Ishikawa (cell line): ENCODE measurements at regions not wholly inside any gene's neighbourhood (a gene's known extent, or its start where the extent isn't known, plus 50 kb on each side); places are given as distances from the start of the nearest gene placed in this dataset.

Source experiments
- CEBPB ChIP-seq: IDR thresholded peaks from 2 replicates; pipeline ENCODE4 v1.6.1; 2012
- CREB1 ChIP-seq: IDR thresholded peaks from 2 replicates; pipeline ENCODE4 v1.6.1; 2012; ENCODE audit warnings: low read depth
- EGR1 ChIP-seq: IDR thresholded peaks from 2 replicates; pipeline ENCODE4 v1.6.1; 2012
- EP300 ChIP-seq: IDR thresholded peaks from 2 replicates; pipeline ENCODE4 v1.6.1; 2012; ENCODE audit warnings: borderline replicate concordance
- FOXM1 ChIP-seq: IDR thresholded peaks from 2 replicates; pipeline ENCODE4 v1.6.1; 2012; ENCODE audit warnings: low read depth, borderline replicate concordance
- MAX ChIP-seq: IDR thresholded peaks from 2 replicates; pipeline ENCODE4 v1.6.1; 2012
- NFIC ChIP-seq: IDR thresholded peaks from 2 replicates; pipeline ENCODE4 v1.6.1; 2012
- RAD21 ChIP-seq: IDR thresholded peaks from 2 replicates; pipeline ENCODE4 v1.6.1; 2012; ENCODE audit warnings: low read depth
- REST ChIP-seq: IDR thresholded peaks from 2 replicates; pipeline ENCODE4 v1.6.1; 2012; ENCODE audit warnings: low read depth, mild to moderate bottlenecking
- TAF1 ChIP-seq: IDR thresholded peaks from 2 replicates; pipeline ENCODE4 v1.6.1; 2012; ENCODE audit warnings: low read depth, mild to moderate bottlenecking
- TCF12 ChIP-seq: IDR thresholded peaks from 2 replicates; pipeline ENCODE4 v1.6.1; 2012; ENCODE audit warnings: low read depth
- TEAD4 ChIP-seq: IDR thresholded peaks from 2 replicates; pipeline ENCODE4 v1.6.1; 2012
- YY1 ChIP-seq: IDR thresholded peaks from 2 replicates; pipeline ENCODE4 v1.6.1; 2012; ENCODE audit warnings: low read depth
- ZBTB7A ChIP-seq: IDR thresholded peaks from 2 replicates; pipeline ENCODE4 v1.6.1; 2012; ENCODE audit warnings: low read depth
- TF ChIP-seq, protein P1 (sequence below): IDR thresholded peaks from 2 replicates; pipeline ENCODE4 v1.6.1; 2012

DNA sequence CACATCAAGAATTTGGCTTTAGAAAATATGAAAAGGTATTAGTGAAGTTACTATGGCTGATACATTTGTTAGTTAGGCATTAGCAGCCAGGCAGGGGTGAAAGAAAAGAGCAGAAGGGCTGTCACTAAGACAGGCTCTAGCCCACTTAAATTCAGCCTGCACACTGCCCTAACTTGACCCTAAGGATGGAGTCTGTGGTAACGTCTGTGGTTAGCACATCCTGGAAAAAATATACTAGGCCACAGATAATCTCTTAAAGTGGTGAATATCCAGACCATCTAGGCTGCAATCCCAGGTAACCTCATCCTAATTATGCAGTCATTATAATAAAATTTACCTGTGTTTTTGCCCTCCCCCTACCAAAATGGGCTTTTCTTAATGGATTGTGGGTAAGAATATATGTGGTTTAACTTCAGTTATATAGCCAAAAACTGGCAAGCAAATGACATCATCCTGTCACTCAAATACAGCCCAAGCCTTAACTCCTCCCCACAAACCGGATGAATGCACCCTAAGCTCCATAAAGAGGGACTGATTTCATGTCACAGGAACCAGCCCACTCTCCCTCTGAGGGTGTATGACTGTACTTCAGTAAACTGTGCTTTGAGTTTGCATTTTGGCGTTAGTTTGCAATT lies 440.9 kb downstream of the LRFN5 start:
- TF ChIP-seq MAX (no peak), CEBPB (no peak), FOXM1 (no peak), RAD21 (no peak), YY1 (no peak), EGR1 (no peak), ZBTB7A (no peak), NFIC (no peak)
- TF ChIP-seq, protein P1, sequence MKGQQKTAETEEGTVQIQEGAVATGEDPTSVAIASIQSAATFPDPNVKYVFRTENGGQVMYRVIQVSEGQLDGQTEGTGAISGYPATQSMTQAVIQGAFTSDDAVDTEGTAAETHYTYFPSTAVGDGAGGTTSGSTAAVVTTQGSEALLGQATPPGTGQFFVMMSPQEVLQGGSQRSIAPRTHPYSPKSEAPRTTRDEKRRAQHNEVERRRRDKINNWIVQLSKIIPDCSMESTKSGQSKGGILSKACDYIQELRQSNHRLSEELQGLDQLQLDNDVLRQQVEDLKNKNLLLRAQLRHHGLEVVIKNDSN: no peak

- TF ChIP-seq EGR1: no peak
- no peak for TF ChIP-seq RAD21
- no peak for TF ChIP-seq TCF12
- TF ChIP-seq, protein P1: no peak
- TF ChIP-seq ZBTB7A: no peak
- TF ChIP-seq YY1: no peak
- TF ChIP-seq EP300: no peak
- no peak for TF ChIP-seq CREB1
- no peak for TF ChIP-seq TEAD4
- no peak for TF ChIP-seq REST
- TF ChIP-seq FOXM1: no peak
- no peak for TF ChIP-seq NFIC
- no peak for TF ChIP-seq MAX
- no peak for TF ChIP-seq TAF1
- no peak for TF ChIP-seq CEBPB
Observed at GRCh38 chr14:42045383-42045782, 438.7 kb downstream of the LRFN5 start.

DNA sequence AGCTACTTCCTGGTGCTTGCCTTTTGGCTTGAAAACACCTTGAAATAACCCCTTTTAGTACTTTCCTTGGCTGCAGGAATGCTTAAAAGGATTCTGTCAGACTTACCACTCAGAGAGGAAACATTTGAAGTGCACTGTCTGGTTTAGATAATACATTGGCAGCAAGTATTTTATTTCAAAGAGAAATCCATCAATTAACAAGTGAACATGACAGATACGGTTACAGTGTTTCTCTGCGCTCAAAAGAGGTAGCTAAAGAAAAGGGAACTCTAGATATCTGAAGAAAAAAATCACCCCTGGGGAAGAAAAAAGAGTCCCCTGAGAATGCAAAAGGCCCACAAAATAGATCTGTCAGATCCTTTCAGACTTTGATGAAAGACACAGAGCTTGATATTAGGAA lies 421.9 kb downstream of the LRFN5 start:
- TF ChIP-seq NFIC (no peak), TCF12 (no peak), ZBTB7A (no peak), REST (no peak), CREB1 (no peak), FOXM1 (no peak), MAX (no peak), CEBPB (no peak), TAF1 (no peak), TEAD4 (no peak), RAD21 (no peak), EP300 (no peak), YY1 (no peak), EGR1 (no peak)
- TF ChIP-seq, protein P1: no peak

DNA sequence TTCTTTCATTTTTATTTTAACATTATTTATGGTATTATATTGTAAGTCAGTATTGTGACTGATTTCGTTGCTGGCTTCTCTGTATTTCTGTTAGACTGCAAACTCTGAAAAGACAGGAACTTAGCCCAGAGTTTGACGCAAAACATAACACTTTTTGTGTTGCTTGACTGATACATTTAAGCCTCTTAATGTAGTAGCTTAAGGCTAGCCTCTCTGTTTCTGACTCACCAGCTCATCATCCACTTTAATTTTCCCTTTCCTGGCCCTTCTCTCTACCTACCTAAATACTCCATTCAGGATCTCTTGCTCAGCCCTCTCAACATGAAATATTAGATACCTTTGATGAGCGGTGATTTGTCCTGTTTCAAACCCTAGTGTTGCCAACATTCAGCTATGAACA lies 420.6 kb downstream of the LRFN5 start:
- no peak for TF ChIP-seq TCF12
- TF ChIP-seq TAF1: no peak

DNA sequence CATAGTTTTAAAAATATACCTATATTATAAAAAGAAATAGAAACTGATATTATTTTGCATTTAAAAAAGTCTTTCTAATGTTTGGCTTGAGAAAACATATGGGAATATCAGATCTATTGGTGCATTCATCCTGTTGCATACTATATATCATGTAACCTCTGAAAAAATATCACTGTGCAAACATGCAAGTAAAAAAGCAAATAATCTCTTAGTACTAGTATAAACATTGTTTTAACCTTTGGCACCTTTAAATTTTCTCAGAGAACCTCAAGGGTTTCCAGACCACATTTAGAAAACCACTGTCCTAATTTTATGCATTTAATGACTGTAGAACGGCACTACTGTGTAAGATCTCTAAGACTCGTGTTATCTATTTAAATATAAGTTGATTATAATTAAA lies 416.8 kb downstream of the LRFN5 start:
- TF ChIP-seq MAX (no peak), EGR1 (no peak), NFIC (no peak), RAD21 (no peak), TCF12 (no peak)
- TF ChIP-seq, protein P1: no peak
